Stimulated activated CD4-positive, alpha-beta T cell treated with anti-CD3 and anti-CD28 coated beads, Interleukin-4, amount 100 ng/mL, for 48 hours (primary cell): ENCODE measurements at regions not wholly inside any gene's neighbourhood (a gene's known extent, or its start where the extent isn't known, plus 50 kb on each side); places are given as distances from the start of the nearest gene placed in this dataset.
"Not testable (repeated sequence)": the region's sequence is repeated elsewhere in the genome, so short reads cannot be mapped to it uniquely, and the experiment has no call there.

Source experiments
- DNase-seq, 2 donors: peaks; one replicate each; pipeline ENCODE4 v3.0.0-alpha.2; 2020; ENCODE audit warnings: low read depth in 2 of 2

DNA sequence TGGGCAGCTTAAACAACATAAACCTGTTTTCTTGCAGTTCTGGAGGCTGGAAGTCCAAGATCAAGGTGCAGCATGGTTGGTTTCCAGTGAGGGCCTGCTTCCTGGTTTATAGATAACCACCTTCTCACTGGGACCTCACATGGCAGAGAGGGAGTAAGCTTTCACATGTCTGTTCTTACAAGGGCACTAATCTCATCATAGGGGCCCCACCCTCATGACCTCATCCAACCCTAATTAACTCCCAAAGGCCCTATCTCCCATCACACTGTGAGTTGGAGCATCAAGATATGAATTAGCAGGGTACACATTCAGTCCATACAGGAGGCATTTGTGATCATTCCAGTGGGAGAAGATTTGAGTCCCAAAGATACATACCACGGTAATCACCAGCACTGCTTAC is 50.5 kb upstream of the GRIN2A start:
- no peak for DNase-seq

DNA sequence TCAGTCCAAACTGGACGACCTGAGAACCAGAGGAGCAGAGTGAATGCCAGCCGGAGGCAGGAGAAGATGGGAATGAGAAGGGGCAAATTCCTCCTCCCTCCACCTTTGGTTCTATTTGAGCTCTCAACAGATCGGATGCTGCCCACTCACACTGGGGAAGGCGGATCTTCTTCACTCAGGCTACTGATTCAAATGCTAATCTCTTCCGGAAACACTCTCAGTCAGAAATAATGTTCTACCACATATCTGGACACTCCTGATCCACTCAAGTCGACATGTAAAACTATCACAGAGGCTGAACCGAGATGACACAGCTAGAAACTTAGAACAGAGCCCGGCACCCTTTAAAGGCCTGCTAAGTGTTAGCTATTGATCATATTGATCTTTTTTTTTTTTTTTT is 57.4 kb upstream of the GRIN2A start:
- DNase-seq = no peak

DNA sequence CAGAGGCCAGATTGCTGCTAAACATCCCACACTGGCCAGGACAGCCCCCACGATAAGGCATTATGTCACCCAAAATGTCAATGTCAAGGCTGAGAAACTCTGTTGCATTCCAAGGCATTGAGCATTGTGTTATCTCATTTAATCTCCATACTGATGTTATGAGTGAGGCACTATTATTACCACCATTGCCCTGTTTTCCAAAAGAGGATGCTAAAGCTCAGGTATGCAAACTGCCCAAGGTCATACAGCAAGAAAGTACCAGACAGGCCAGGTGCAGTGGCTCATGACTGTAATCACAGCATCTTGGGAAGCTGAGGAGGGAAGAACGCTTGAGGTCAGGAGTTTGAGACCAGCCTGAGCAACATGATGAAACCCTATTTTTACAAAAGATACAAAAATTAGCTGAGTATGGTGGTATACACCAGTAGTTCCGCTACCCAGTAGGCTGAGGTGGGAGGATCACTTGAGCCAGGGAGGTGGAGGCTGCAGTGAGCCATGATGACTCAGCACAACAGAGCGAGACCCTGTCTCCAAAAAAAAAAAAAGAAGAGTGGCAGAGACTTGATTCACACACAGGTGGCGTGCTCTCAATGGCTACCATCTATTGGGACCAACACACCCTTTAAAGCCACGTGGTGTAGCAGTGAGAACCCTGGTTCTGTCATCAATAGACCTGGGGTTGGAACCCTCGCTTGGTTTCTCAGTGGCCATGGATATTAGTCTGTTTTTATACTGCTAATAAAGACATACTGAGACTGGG is 58.8 kb upstream of the GRIN2A start:
- no peak for DNase-seq

DNA sequence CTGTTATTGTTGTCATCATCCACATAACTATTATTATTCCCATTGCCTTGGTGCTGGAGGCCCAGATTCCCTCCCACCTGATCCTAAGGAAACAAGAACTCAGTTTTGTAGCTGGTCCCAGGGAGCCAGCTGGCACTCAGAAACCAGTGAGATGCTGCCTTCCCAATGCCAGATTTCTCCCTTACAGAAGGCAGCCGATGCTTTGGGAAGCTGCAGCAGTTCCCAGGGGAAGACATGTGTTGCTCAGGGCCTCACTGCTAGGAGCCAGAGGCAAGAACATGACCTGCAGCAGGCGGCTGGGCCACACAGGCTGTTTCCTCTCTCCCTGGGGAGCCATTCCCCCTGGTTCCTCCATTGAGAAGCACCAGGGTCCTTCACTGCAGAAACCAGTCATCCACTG is 59.9 kb upstream of the GRIN2A start:
- DNase-seq = no peak

DNA sequence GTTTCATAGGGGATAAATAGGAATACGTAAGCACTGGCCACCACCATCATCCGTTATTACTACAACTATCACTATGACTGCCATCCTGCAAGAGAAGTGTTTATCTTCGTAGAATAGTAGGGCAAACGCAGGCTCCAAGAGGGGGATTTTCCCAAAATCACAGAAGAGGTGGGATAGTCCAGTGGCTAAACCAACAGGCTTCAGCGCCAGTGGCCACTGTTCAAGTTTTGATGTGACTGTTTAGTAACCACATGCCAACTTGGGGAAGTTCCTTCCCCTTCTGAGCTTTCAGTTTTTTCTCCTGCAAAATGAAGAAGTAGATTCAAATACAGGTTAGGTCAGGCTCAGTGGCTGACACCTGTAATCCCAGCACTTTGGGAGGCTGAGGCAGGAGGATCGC is 60.7 kb upstream of the GRIN2A start:
- no peak for DNase-seq

DNA sequence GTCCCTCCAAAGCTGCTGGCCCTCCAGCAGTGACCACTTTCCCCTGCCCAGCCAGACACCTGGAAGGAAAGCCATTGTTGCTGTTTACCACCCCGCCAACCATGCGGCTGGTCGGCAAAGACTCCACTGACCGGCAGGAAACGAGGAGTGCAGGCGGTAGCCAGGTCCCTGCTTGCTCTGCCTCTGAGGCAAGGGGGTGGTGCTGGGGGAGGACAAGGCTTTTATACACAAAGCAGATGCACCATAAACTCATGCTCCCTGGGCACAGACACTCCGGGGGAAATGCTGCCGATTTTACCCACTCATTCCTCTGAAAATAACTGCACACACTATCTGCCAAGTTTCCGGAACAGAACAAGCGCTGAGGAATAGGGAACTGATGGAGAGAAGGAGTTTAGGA is 62.8 kb upstream of the GRIN2A start:
- DNase-seq = no peak

DNA sequence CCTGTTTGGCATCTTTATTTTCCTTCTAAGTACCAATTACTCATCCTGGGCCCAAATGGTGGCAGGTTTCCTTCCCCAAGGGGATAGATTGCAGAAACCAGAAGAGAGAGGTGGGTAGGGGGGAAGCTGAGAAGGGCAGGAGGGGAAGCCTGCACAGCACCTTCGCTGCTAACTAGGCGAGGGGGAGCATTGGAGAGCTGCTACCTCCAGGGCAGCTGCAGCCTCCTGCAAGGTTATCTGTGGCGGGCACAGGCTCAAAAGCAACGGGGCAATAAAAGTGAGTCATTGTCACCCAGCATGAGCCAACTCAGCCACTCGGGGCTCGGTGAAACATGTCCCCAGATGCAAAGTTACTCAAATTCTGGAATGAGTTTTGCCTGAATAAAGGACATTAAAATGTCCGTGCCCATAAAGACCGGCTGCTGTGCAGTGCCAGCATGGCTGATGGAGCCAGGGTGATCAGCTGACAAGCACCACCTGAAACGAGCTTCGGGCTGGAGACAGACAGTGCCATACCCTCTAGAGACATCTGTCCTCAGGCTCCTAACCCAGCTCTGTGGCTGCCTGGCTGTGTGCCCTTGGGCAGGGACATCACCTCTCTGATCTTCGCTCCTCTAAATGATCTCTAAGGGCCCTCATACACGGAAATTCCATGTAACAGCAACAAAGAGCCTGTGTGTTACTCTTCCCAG is 68.1 kb upstream of the GRIN2A start:
- no peak for DNase-seq

DNA sequence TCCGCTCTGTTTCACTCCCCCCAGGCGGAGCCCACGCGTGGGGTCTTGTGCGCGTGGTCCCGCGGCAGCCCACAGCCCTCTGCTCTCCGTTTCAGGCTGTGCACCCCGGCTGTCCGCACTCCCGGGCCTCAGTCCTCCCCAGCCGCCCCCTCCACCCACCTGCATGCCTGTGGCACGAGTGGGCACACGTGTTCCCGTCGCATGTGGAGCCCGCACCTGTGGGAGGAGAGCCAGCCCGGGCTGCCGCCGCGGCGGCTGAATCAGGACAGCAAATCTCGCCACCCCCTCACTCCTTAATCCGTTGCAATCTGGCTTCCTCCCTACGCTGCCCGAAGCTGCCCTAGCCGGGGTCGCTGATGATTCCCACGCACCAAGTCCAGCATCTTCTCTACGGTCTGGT is 69.9 kb upstream of the GRIN2A start:
- DNase-seq = no peak

DNA sequence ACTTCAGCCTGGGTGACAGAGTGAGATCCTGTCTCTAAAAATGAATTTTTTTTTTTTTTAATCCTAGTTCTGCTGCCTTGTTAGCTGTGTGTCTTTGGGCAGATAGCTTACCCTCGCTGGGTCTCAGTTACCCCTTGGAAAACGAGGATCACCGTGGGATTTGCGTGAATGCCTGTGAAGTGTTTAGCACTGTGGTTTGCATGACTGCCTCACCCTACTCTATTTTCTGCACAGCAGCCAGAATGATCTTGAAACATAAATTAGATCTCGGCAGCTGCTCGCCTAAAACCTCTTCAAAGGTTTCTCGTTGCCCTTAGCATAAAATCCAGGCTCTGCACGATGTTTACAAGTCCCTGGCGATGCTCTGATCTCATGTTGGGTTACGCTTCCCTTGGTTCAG is 71.2 kb upstream of the GRIN2A start:
- DNase-seq = no peak

DNA sequence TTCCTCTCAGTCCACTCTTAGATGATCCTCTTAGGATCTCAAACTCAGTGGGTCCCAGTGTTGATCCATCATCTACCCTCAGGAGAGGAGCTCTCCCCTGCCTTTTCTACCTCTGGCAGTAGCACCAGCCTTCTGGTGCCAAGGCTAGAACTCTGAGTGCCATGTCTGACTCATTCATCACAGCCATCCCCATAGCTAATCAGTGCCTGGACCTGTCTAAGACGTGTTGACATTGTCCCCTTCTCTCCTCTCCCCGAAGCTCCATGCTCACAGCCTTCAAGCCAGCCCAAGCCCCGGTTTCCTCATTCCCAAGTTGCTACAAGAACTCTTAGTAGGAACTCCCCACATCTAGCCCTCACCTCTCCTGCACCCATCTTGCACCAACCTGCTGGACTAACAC is 73.5 kb upstream of the GRIN2A start:
- no peak for DNase-seq

DNA sequence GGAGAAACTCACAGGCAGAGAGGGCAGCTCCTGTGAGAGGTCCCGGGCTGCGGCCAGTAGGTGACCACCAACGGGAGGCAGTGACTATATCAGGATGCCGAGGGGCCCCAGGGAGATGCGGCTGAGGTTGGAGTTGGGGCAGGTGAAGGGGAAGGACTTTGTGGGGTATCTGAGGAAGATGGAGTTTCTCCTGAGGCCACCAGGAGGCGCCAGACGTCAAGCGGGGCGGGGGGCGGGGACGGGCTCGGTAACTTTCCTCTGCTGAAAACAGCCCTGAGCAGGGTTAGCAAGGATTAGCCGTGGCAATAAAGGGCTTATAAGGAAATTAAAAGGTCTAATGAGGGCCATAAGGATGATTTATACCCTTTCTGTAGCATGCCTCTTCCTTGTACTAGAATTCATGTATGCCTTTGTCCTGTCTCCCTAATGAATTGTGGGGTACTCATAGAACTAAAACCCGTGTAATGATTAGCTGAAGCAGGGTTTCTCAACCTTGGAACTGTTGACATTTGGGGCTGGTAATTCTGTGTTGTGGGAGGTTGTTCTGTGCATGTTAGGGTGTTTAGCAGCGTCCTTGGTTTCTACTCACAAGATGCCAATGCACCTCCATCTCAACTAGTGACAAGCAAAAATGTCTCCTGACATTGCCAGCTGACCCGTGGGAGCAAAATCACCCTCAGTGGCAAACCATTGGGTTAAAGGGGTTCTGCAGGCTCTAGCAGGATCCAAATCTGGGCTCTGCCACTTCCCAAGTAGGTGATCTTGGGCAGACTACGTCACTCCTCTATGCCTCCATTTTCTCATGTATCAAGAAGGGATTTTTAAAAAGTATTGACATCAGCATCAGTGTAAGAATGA is 74.8 kb upstream of the GRIN2A start:
- peak; percentile 19 to 42 for DNase-seq

DNA sequence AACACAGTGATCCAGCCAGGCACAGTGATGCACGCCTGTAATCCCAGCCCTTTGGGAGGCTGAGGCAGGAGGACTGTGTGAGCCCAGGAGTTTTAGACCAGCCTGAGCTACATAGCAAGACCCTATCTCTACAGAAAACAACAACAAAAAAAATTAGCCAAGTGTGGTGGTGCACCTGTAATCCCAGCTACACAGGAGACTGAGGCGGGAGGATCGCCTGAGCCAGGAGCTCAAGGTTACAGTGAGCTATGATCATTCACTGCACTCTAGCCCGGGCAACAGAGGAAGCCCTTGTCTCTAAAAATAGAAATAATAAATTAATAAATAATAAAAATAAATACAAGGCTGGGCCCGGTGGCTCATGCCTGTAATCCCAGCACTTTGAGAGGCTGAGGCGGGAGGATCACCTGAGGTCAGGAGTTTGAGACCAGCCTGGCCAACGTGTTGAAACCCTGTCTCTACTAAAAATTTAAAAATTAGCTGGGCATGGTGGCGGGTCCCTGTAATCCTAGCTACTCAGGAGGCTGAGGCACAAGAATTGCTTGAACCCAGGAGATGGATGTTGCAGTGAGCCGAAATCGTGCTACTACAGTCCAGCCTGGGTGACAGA is 75.5 kb upstream of the GRIN2A start:
- DNase-seq = not testable (repeated sequence)

DNA sequence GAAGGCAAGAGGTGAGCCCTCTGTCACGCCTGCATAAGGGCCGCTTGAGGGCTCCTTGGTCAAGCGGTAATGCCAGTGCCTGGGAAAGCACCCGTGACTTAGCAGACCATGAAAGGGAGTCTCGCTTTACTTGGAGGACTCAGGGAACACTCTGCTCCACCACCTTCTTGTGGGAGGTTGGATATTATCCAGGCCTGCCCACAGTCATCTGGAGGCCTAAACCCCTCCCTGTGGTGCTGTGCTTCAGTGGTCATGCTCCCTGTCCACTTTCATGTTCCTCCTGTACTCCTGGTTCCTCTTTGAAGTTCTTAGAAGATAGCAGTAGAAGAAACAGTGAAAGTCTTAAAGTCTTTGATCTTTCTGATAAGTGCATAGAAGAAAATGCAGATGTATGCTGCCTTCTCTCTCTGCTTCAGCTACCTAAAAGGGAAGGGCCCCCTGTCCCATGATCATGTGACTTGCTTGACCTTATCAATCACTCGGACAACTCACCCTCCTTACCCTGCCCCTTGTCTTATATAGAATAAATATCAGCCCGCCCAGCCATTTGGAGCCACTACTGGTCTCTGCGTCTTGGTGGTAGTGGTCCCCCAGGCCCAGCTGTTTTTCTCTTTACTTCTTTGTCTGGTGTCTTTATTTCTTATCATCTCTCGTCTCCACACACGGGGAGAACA is 76.8 kb upstream of the GRIN2A start:
- not testable (repeated sequence) for DNase-seq

DNA sequence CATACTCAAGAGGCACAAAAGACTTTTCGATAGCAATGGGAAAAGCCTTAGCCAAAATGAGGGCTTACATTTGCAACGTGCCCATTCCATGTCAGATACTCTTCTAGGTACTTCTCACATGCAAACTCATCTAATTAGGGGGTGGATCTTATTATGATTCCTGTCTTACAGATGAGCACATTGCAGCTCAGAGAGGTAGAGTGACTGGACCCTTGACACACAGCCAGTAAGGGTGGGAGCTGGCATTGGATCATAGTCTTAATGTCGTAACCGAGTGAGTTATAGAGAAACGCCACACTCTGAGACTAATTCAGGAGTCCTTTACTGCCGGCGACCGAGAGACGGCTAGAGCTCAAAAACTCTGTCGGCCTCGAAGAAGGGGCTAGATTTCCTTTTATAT is 78.8 kb upstream of the GRIN2A start:
- no peak for DNase-seq

DNA sequence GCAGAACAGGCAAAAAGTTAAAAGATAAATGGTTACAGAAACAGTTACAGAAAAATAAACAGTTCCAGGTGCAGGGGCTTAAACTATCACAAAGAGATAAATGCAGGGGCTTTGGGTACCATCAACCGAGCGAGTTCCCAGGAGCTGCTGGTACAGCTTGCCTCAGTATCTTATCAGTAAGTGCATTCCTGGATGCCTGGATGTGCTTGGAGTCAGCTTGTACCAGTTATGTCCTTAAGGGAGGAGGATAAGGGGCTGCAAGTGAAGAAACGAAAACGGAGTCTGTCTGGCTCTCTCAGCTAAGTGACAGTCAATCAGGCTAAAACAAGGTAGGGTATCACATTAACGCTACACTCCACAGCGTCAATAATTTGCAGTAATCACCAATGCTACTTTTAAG is 79.3 kb upstream of the GRIN2A start:
- DNase-seq = not testable (repeated sequence)

DNA sequence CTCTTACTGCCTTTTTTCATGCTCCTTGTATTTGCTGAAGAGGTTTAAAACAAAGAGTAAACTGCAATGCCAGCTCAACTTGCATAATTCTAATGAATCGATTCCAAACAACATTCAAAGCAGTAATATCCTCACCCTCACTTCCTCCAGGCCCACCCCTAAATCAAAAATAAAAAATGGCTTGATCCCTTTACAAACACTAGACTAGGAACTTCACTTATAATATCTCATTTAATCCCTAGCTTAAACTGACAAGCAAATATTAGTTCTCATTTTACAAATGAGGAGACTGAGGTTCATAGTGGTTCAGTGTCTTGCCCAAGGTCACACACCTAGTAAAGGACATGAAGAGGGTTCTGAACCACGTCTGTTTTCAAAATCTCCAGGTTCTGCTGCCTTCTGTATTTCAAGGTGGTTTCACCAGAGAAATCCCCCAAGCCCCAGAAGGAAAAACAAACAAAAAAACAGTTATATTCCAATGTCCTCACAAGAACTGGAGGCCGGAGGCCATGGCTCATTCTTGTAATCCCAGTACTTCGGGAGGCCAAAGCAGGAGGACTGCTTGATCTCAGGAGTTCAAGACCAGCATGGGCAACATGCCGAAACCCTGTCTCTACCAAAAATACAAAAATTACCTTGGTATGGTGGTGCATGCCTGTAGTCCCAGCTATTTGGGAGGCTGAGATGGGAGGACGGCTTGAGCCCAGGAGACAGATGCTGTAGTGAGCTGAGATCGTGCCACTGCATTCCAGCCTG is 80.3 kb upstream of the GRIN2A start:
- no peak for DNase-seq

DNA sequence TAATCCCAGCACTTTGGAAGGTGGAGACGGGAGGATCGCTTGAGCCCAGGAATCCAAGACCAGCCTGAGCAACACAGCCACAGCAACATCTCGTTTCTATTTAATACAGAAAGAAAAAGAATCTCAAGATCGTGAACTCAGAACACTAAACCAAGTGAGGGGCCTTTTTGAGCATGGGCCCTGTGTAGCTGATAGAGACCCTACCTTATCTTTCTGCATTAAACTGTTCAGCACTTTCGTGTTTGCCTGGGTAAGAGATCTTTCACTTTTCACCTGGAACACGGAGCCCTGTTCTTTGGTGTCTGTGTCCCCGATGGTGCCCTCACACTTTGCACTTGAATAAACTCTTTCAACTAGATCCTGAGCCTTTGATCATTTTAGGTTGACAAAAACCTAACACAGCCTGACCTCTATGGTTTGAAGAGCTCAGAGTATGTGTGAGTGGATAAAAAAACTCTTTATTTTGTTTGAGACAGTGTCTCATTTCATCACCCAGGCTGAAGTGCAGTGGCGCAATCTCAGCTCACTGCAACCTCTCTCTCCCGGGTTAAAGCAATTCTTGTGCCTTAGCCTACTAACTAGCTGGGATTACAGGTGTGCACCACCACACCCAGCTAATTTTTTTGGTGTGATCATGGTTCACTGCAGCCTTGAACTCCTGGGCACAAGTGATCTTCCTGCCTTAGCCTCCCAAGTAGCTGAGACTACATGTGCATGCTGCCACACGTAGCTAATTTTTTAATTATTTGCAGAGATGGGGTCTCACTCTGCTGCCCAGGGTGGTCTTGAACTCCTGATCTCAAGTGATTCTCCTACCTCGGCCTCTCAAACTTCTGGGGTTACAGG is 83.8 kb upstream of the GRIN2A start:
- DNase-seq = no peak

DNA sequence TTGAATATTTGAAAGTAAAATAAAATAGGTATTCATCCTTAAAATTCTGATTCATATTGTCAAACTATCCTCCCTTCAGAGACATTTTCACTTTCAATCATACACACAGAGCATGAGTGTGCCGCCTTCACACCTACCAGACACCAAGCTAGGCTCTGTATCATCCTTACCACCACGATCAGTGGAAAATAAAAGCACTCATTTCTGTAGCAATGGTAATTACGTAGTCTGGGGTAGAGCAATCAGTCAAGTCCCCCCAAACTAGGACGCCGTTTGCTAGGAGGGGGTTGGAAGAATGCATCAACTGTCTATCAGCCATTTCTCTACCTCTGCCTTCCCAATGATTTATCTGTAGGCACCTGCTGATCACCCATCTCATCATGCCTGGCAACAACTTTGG is 84.6 kb upstream of the GRIN2A start:
- DNase-seq = peak in 1 of 2 donors; percentile 23

DNA sequence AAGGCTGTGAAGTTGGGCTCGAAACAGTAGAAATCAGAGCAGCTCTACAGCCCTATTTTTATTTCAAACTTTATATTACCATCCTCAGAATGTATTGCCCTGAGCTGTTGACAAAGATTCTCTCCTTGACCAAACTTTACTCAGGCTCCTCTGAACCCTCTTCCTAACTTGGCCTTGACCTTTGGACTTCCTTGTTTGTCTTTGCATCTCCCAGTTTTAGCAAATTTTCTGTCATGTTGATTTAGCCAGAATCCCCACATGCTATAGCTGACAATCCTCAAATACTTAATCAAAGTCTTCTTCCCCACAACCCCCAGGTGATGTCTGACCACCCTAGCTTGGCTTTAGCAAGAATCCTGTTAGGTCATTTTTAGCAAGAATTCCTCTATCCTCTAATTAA is 87.4 kb upstream of the GRIN2A start:
- no peak for DNase-seq
